Hypothalamus (tissue), 51 donors: ENCODE measurements at regions not wholly inside any gene's neighbourhood (a gene's known extent, or its start where the extent isn't known, plus 50 kb on each side); places are given as distances from the start of the nearest gene placed in this dataset.
A peak's percentile ranks its signal among the peaks of the same experiment; 100 is the strongest.
"Not testable (repeated sequence)": the region's sequence is repeated elsewhere in the genome, so short reads cannot be mapped to it uniquely, and the experiment has no call there.

Experiments used
- DNase-seq, 51 donors: peaks; one replicate each; lab custom pipeline; 2025; lab: John Stamatoyannopoulos, UW

DNA sequence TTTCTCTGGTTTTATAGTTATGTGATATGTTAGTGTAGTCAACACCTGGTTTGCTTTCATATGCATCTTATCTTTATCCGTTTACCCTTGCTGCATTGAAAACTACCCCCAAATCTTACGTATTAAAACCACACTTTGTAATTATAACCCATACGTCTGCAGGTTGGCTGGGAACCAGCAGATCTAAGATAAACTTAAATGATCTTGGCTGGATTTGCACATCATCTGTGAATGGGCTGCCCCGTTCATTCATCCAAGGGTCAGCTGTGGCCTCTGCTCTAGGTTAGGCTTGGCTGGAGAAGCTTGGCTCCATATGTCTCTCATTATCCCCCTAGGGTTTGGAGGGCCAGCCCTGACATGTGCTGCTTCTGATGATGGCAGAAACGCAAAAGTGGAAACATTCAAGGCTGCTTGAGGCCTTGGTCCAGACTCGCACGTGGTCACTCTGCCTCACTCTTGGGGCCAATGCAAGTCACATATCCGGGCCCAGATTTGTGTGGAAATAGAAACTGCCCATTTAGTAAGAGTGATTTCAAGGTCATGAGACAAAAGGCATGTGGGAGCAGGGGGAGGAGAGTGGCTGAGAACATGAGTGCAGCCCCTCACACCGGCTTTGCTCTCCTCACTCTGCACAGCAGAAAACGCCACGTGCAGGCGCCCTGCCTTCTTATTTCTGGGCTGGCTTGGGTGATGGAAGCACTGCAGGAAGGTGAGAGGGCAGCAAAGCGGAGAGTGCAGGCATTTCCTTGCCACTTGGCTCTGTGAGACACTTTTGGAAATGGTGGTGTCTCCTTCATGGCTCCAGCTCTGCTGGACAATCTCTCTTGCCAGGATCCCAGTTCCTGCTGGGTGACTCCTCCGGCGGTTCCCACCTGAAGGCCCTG, 553.8 kb downstream of the GLRX3 start:
- DNase-seq: no peak

- DNase-seq: no peak
These were observed 555.6 kb downstream of the GLRX3 start for GRCh38 chr10:130691776-130692175.

- DNase-seq: no peak
These were observed 560.7 kb downstream of the GLRX3 start for GRCh38 chr10:130696870-130697269.

- no peak for DNase-seq
These were observed 571.3 kb downstream of the GLRX3 start for GRCh38 chr10:130707389-130707979.

- no peak for DNase-seq
These were observed 572.4 kb downstream of the GLRX3 start for GRCh38 chr10:130708465-130709070.

GRCh38 chr10:130709415-130709814, 573.2 kb downstream of the GLRX3 start:
- DNase-seq: no peak

GRCh38 chr10:130711072-130711471, 574.9 kb downstream of the GLRX3 start:
- no peak for DNase-seq

DNA sequence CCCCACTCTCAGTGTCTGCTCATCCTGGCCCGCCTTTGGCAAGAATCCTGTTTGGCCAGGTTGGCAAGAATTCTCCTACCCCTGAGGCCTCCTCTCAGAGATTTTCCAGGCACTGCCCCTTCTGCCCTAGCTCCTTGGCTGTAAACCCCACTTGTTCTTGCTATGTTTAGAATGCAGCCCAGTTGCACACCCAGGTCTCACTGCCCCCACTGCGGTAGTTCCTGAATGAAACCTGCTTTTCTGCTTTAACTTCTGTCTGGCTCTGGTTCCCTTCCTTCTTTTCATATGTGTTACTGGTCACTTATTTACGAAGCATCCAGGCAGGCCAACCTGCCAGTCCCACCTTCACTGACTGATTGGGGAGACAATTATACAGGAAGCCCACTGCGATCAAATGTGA, 576.9 kb downstream of the GLRX3 start:
- no peak for DNase-seq

GRCh38 chr10:130713731-130714130, 577.5 kb downstream of the GLRX3 start:
- DNase-seq: no peak

- DNase-seq: peak in 1 of 51 donors; percentile 39
These were observed 578.7 kb downstream of the GLRX3 start for GRCh38 chr10:130714742-130715467.

DNA sequence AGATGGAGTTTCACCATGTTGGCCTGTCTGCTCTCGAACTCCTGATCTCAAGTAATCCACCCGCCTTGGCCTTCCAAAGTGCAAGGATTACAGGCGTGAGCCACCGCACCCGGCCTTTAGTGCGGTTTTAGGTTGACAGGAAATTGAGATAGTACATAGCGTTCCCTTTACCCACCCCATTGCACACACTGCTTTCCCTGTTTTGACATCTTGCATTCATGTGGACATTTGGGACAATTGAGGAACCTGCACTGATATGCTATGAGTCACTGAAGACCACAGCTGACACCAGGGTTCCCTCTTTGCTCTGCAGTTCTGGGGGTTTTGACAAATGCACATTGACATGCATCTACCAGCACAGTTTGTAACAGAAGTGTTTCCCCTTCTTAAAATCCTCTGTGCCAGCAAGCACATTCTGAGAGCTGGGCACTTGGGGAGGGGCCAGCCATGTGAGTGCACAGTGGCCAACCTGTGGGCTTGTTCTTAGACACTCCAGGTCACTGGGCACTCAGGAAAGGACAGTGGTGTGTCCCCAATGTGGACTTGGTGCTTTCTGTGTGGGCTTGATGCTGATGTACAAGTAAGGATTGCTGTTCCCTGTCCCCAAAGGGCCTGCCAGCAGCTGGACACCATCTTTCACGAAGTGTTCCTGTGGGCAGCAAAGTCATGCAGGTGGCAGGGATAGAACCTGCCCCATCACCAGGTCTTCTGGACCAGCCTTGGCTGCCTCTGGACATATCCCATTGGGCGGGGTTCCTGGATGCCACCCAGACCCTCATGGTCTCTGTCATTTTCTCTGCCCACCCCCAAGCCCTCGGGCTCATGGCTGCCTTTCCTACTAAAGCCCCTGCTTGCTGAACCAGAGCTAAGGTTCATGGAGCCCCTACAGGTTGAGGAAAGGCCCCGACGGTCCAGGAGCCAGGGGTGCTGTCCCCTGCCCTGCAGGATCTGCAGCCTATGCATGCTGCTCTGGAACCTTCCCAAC, 579.8 kb downstream of the GLRX3 start:
- DNase-seq: peak in 8 of 51 donors; percentile 4 to 59 (median 24)

DNA sequence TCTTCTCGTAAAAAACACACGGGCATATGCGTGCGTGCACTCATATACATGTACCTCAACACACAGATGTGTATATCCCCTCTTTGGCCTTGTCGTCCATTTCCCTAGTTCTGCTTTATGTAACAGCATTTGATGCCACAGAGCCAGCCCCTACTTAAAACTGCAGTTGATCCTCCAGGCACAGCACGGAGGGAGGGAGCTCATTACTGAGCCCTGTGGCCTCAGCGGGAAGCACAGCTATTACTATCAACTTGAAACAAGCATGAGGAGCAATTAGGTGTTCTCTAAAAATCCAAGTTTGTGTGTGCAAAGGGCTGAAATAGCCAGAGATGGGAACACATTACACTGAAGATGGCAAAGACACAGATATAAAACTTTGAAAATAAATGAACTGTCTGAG, 580.9 kb downstream of the GLRX3 start:
- DNase-seq: peak in 1 of 51 donors; percentile 37

- not testable (repeated sequence) for DNase-seq
These were observed 582.7 kb downstream of the GLRX3 start for GRCh38 chr10:130718744-130719447.

GRCh38 chr10:130719448-130719752, 583.2 kb downstream of the GLRX3 start:
- no peak for DNase-seq

GRCh38 chr10:130720235-130720634, 584.0 kb downstream of the GLRX3 start:
- DNase-seq: no peak

GRCh38 chr10:130721971-130722370, 585.8 kb downstream of the GLRX3 start:
- DNase-seq: no peak

DNA sequence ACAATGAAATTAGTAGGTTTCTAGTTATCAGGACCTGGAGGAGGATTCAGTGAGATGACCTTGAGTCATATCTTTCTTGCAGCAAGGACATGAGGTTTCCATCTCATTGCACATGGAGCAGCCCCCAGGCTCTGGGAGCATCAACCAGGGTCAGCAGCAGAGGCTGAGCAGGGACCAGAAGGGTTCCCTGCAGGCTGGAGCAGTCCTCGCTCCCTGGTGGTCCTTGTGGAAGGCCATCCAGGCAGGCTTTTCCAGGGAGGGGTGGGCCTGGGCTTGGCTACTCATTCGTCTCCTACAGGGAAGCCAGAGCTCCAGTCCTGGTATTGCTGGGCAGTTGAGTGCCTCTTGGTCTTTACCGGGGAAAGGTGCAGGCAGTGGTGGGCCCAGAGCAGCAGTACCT, 587.5 kb downstream of the GLRX3 start:
- no peak for DNase-seq

- DNase-seq: no peak
These were observed 586.0 kb downstream of the TCERG1L start for GRCh38 chr10:130725474-130725970.
